ENCODE measurements at regions not wholly inside any gene's neighbourhood (a gene's known extent, or its start where the extent isn't known, plus 50 kb on each side); places are given as distances from the start of the nearest gene placed in this dataset.

GRCh38 chr15:52912172-52912571 is 122.0 kb upstream of the ONECUT1 start:
- CTCF ChIA-PET, result no interaction called here
- Histone ChIP-seq H3K4me1 (ENCODE audit: control insufficient read depth in 1 of 2, extremely low read depth in 1 of 2, insufficient read depth in 2 of 2, low read length in 2 of 2) (no peaks in the 10 kb centered on the region), H3K36me3 (ENCODE audit: control insufficient read depth in 2 of 2, extremely low read depth in 1 of 2, insufficient read depth in 1 of 2, low read length in 1 of 2) (no peaks in the 10 kb centered on the region), H3K27ac (ENCODE audit: low read length) (no peak overlapping the region), H3K4me3 (ENCODE audit: control insufficient read depth in 1 of 2, extremely low read depth in 1 of 2, low read length in 1 of 2) (no peak overlapping the region), H3K9me3 (no peaks in the 10 kb centered on the region), H3K27me3 (replicated peaks in 1 of 2; ENCODE audit: control insufficient read depth in 2 of 2, extremely low read depth in 1 of 2, insufficient read depth in 2 of 2, low read length in 1 of 2) (no peaks in the 10 kb centered on the region)
- no peaks in the 10 kb centered on the region for H3K4me1 Mint-ChIP-seq
- no peak overlapping the region for H3K27ac Mint-ChIP-seq
- no peak for ATAC-seq (replicated peaks in 1 of 4)
- DNase-seq, result no peak
- POLR2A ChIA-PET, result interaction anchor here in 1 of 2 donors (0.7 kb wide), 1 partner anchor 50 kb away, joined by 4 read pairs; no protein-coding TSS in a partner anchor
- no peak overlapping the region for H3K4me3 Mint-ChIP-seq
- H3K27me3 Mint-ChIP-seq, result peaks cover 13 to 16% of the 10 kb centered on the region in 2 donors
- 50% methylated on average over 1 of the region's 1 CpG for WGBS (ENCODE audit: insufficient coverage)
- H3K9me3 Mint-ChIP-seq, result peaks cover 0 to 5% (median 0%) of the 10 kb centered on the region in 3 donors
- no peaks in the 10 kb centered on the region for H3K36me3 Mint-ChIP-seq

GRCh38 chr15:52893338-52893737 is 103.2 kb upstream of the ONECUT1 start:
- Histone ChIP-seq H3K36me3 (ENCODE audit: control insufficient read depth in 2 of 2, extremely low read depth in 1 of 2, insufficient read depth in 1 of 2, low read length in 1 of 2) (no peaks in the 10 kb centered on the region), H3K4me3 (ENCODE audit: control insufficient read depth in 1 of 2, extremely low read depth in 1 of 2, low read length in 1 of 2) (no peak overlapping the region), H3K27ac (ENCODE audit: low read length) (no peak overlapping the region), H3K4me1 (ENCODE audit: control insufficient read depth in 1 of 2, extremely low read depth in 1 of 2, insufficient read depth in 2 of 2, low read length in 2 of 2) (no peaks in the 10 kb centered on the region), H3K27me3 (replicated peaks in 1 of 2; ENCODE audit: control insufficient read depth in 2 of 2, extremely low read depth in 1 of 2, insufficient read depth in 2 of 2, low read length in 1 of 2) (no peaks in the 10 kb centered on the region), H3K9me3 (no peaks in the 10 kb centered on the region)
- H3K9me3 Mint-ChIP-seq, result no peaks in the 10 kb centered on the region
- DNase-seq (no peak), ATAC-seq (replicated peaks in 1 of 4) (no peak)
- H3K27me3 Mint-ChIP-seq, result peaks cover 15 to 16% of the 10 kb centered on the region in 2 donors
- H3K4me1 Mint-ChIP-seq, result no peaks in the 10 kb centered on the region
- no peak overlapping the region for H3K4me3 Mint-ChIP-seq
- no peak overlapping the region for H3K27ac Mint-ChIP-seq
- no CpG with 5 or more reads among the region's 3 CpGs for WGBS (ENCODE audit: insufficient coverage)
- CTCF ChIA-PET, result no interaction called here
- POLR2A ChIA-PET, result no interaction called here
- H3K36me3 Mint-ChIP-seq, result no peaks in the 10 kb centered on the region

- H3K4me1 Mint-ChIP-seq, result no peaks in the 10 kb centered on the region
- H3K27me3 Mint-ChIP-seq, result peaks cover 8 to 25% of the 10 kb centered on the region in 2 donors
- no peak overlapping the region for H3K27ac ChIP-seq (ENCODE audit: low read length)
- H3K4me3 ChIP-seq (ENCODE audit: control insufficient read depth in 1 of 2, extremely low read depth in 1 of 2, low read length in 1 of 2), result no peak overlapping the region
- POLR2A ChIA-PET, result no interaction called here
- no peaks in the 10 kb centered on the region for H3K9me3 Mint-ChIP-seq
- no peak for DNase-seq
- ATAC-seq (replicated peaks in 1 of 4), result no peak
- H3K27ac Mint-ChIP-seq, result no peak overlapping the region
- peaks cover 0 to 10% of the 10 kb centered on the region in 2 experiments for H3K27me3 ChIP-seq (replicated peaks in 1 of 2; ENCODE audit: control insufficient read depth in 2 of 2, extremely low read depth in 1 of 2, insufficient read depth in 2 of 2, low read length in 1 of 2)
- no peaks in the 10 kb centered on the region for H3K9me3 ChIP-seq
- H3K4me1 ChIP-seq (ENCODE audit: control insufficient read depth in 1 of 2, extremely low read depth in 1 of 2, insufficient read depth in 2 of 2, low read length in 2 of 2), result no peaks in the 10 kb centered on the region
- no peak overlapping the region for H3K4me3 Mint-ChIP-seq
- H3K36me3 Mint-ChIP-seq, result no peaks in the 10 kb centered on the region
- H3K36me3 ChIP-seq (ENCODE audit: control insufficient read depth in 2 of 2, extremely low read depth in 1 of 2, insufficient read depth in 1 of 2, low read length in 1 of 2), result no peaks in the 10 kb centered on the region
- CTCF ChIA-PET, result no interaction called here
- 17% methylated on average over 1 of the region's 7 CpGs for WGBS (ENCODE audit: insufficient coverage)
These were observed 89.8 kb upstream of the ONECUT1 start for GRCh38 chr15:52879904-52880303.

- DNase-seq, result no peak
- Histone ChIP-seq H3K27me3 (replicated peaks in 1 of 2; ENCODE audit: control insufficient read depth in 2 of 2, extremely low read depth in 1 of 2, insufficient read depth in 2 of 2, low read length in 1 of 2) (peaks cover 0 to 10% of the 10 kb centered on the region in 2 experiments), H3K27ac (ENCODE audit: low read length) (no peak overlapping the region), H3K9me3 (no peaks in the 10 kb centered on the region), H3K36me3 (ENCODE audit: control insufficient read depth in 2 of 2, extremely low read depth in 1 of 2, insufficient read depth in 1 of 2, low read length in 1 of 2) (no peaks in the 10 kb centered on the region), H3K4me3 (ENCODE audit: control insufficient read depth in 1 of 2, extremely low read depth in 1 of 2, low read length in 1 of 2) (no peak overlapping the region), H3K4me1 (ENCODE audit: control insufficient read depth in 1 of 2, extremely low read depth in 1 of 2, insufficient read depth in 2 of 2, low read length in 2 of 2) (no peaks in the 10 kb centered on the region)
- Mint-ChIP-seq H3K9me3 (no peaks in the 10 kb centered on the region), H3K4me1 (no peaks in the 10 kb centered on the region), H3K4me3 (no peak overlapping the region), H3K27me3 (peaks cover 9 to 24% of the 10 kb centered on the region in 2 donors), H3K27ac (no peak overlapping the region), H3K36me3 (no peaks in the 10 kb centered on the region)
- ChIA-PET POLR2A (no interaction called here), CTCF (no interaction called here)
- 69% methylated on average over 2 of the region's 4 CpGs for WGBS (ENCODE audit: insufficient coverage)
- no peak for ATAC-seq (replicated peaks in 1 of 4)
These were observed 89.0 kb upstream of the ONECUT1 start for GRCh38 chr15:52879145-52879544.

GRCh38 chr15:52876991-52877663 is 87.0 kb upstream of the ONECUT1 start:
- no peak overlapping the region for H3K27ac Mint-ChIP-seq
- Histone ChIP-seq H3K4me1 (ENCODE audit: control insufficient read depth in 1 of 2, extremely low read depth in 1 of 2, insufficient read depth in 2 of 2, low read length in 2 of 2) (no peaks in the 10 kb centered on the region), H3K27me3 (replicated peaks in 1 of 2; ENCODE audit: control insufficient read depth in 2 of 2, extremely low read depth in 1 of 2, insufficient read depth in 2 of 2, low read length in 1 of 2) (peaks cover 0 to 10% of the 10 kb centered on the region in 2 experiments), H3K27ac (ENCODE audit: low read length) (no peak overlapping the region), H3K4me3 (ENCODE audit: control insufficient read depth in 1 of 2, extremely low read depth in 1 of 2, low read length in 1 of 2) (no peak overlapping the region), H3K9me3 (no peaks in the 10 kb centered on the region), H3K36me3 (ENCODE audit: control insufficient read depth in 2 of 2, extremely low read depth in 1 of 2, insufficient read depth in 1 of 2, low read length in 1 of 2) (no peaks in the 10 kb centered on the region)
- whole genome bisulfite sequencing (ENCODE audit: insufficient coverage), result 73% methylated on average over 4 of the region's 5 CpGs
- no peak overlapping the region for H3K4me3 Mint-ChIP-seq
- H3K4me1 Mint-ChIP-seq, result no peaks in the 10 kb centered on the region
- POLR2A ChIA-PET, result no interaction called here
- no peak for ATAC-seq (replicated peaks in 1 of 4)
- DNase-seq, result no peak
- H3K27me3 Mint-ChIP-seq, result peaks cover 14 to 22% of the 10 kb centered on the region in 2 donors
- H3K36me3 Mint-ChIP-seq, result no peaks in the 10 kb centered on the region
- CTCF ChIA-PET, result no interaction called here
- H3K9me3 Mint-ChIP-seq, result no peaks in the 10 kb centered on the region

GRCh38 chr15:52872036-52872818 is 82.1 kb upstream of the ONECUT1 start:
- no peak for ATAC-seq (replicated peaks in 1 of 4)
- Mint-ChIP-seq H3K27ac (no peak overlapping the region), H3K4me3 (no peak overlapping the region), H3K27me3 (peaks cover 29 to 34% of the 10 kb centered on the region in 2 donors), H3K4me1 (no peaks in the 10 kb centered on the region), H3K36me3 (no peaks in the 10 kb centered on the region), H3K9me3 (peaks cover 0 to 4% (median 2%) of the 10 kb centered on the region in 3 donors)
- H3K27ac ChIP-seq (ENCODE audit: low read length), result no peak overlapping the region
- no peak for DNase-seq
- WGBS (ENCODE audit: insufficient coverage), result 57% methylated on average over 1 of the region's 8 CpGs
- peaks cover 2 to 4% of the 10 kb centered on the region in 2 experiments for H3K27me3 ChIP-seq (replicated peaks in 1 of 2; ENCODE audit: control insufficient read depth in 2 of 2, extremely low read depth in 1 of 2, insufficient read depth in 2 of 2, low read length in 1 of 2)
- H3K36me3 ChIP-seq (ENCODE audit: control insufficient read depth in 2 of 2, extremely low read depth in 1 of 2, insufficient read depth in 1 of 2, low read length in 1 of 2), result no peaks in the 10 kb centered on the region
- H3K4me3 ChIP-seq (ENCODE audit: control insufficient read depth in 1 of 2, extremely low read depth in 1 of 2, low read length in 1 of 2), result no peak overlapping the region
- ChIA-PET CTCF (no interaction called here), POLR2A (no interaction called here)
- H3K4me1 ChIP-seq (ENCODE audit: control insufficient read depth in 1 of 2, extremely low read depth in 1 of 2, insufficient read depth in 2 of 2, low read length in 2 of 2), result no peaks in the 10 kb centered on the region
- H3K9me3 ChIP-seq, result no peaks in the 10 kb centered on the region

Data from T-cell (primary cell).